Fibroblast of villous mesenchyme (primary cell): ENCODE measurements at regions not wholly inside any gene's neighbourhood (a gene's known extent, or its start where the extent isn't known, plus 50 kb on each side); places are given as distances from the start of the nearest gene placed in this dataset.

Experiments used
- DNase-seq: peaks from one replicate; pipeline ENCODE4 v3.0.0-alpha.2; 2010; ENCODE audit warnings: low read depth
- H3K4me3 ChIP-seq: 2 replicates; pipeline ENCODE4 v1.5.1; 2011; ENCODE audit warnings: low read depth, mild to moderate bottlenecking, low read length
- TF ChIP-seq, protein P1 (sequence below): IDR thresholded peaks from 2 replicates; pipeline ENCODE4 v1.5.1; 2012; ENCODE audit warnings: low read depth, mild to moderate bottlenecking, low read length; ENCODE audit not compliant: insufficient read depth

DNA sequence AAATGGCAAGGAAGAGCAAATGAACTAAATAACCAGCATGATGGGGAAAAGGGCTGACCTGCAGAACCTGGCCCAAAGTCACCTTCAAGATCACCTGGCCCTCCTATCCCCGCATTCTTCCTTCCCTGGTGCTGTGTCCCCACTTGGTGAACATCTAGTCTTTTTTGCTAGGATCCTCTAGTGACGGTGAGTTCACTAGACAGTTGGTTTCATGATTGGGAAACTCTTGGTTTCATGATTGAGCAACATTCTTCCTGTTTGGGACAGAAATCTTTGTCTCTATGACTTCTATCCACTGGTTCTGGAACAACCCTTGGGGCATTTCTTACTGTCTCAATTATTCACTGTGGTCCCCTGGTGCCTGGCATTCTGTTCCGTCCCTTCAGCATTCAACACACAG, 50.2 kb upstream of the DAB2IP start:
- TF ChIP-seq, protein P1, sequence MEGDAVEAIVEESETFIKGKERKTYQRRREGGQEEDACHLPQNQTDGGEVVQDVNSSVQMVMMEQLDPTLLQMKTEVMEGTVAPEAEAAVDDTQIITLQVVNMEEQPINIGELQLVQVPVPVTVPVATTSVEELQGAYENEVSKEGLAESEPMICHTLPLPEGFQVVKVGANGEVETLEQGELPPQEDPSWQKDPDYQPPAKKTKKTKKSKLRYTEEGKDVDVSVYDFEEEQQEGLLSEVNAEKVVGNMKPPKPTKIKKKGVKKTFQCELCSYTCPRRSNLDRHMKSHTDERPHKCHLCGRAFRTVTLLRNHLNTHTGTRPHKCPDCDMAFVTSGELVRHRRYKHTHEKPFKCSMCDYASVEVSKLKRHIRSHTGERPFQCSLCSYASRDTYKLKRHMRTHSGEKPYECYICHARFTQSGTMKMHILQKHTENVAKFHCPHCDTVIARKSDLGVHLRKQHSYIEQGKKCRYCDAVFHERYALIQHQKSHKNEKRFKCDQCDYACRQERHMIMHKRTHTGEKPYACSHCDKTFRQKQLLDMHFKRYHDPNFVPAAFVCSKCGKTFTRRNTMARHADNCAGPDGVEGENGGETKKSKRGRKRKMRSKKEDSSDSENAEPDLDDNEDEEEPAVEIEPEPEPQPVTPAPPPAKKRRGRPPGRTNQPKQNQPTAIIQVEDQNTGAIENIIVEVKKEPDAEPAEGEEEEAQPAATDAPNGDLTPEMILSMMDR = no peak
- H3K4me3 ChIP-seq = no peak overlapping the region
- DNase-seq = peak; percentile 70
